ENCODE measurements at regions not wholly inside any gene's neighbourhood (a gene's known extent, or its start where the extent isn't known, plus 50 kb on each side); places are given as distances from the start of the nearest gene placed in this dataset.

GRCh38 chr5:143511736-143512135 lies 108.2 kb upstream of the NR3C1 start:
- no peak for TF ChIP-seq REST (IDR thresholded peaks at IDR 0.05; ENCODE audit: insufficient read depth in 1 of 2, low read depth in 2 of 2, low read length in 1 of 2)
- no peak for TF ChIP-seq POLR2AphosphoS5 (IDR thresholded peaks at IDR 0.05; ENCODE audit: low read depth, low read length)
- TF ChIP-seq CTCF (IDR thresholded peaks at IDR 0.05), result no peak
- no peak for TF ChIP-seq SIN3A (IDR thresholded peaks at IDR 0.05; ENCODE audit: borderline replicate concordance, insufficient read depth, low read depth, low read length)
- no peak for TF ChIP-seq TCF7L2 (IDR thresholded peaks at IDR 0.05; ENCODE audit: low read depth, low read length)
- no peak overlapping the region for H3K4me3 ChIP-seq (ENCODE audit: low read depth in 2 of 2, low read length in 2 of 2)
- BruUV-seq (replicated peaks), result no TSS peak
- no peaks in the 10 kb centered on the region for H3K36me3 ChIP-seq (ENCODE audit: control insufficient read depth, insufficient read depth, low read length)
- ChIA-PET POLR2A (interaction anchor here (0.6 kb wide), 1 partner anchor 50 kb away, joined by 3 read pairs; no protein-coding TSS in a partner anchor), CTCF (no interaction called here)
- no peak for DNase-seq (ENCODE audit: low read depth, low spot score)
- in situ Hi-C loops (cut with HindIII; ENCODE audit: low pct_unique_long_range_greater_than_20kb, low sequenced_read_pairs), result no loop called here
- intact Hi-C loops (cut with micrococcal nuclease; ENCODE audit: unreplicated experiment), result no loop called here
- H3K27me3 ChIP-seq (ENCODE audit: control insufficient read depth, insufficient read depth, low read length), result no peaks in the 10 kb centered on the region; the same call in 1 of the 2 replicates
- no peak for ATAC-seq
- no peak overlapping the region for H3K27ac ChIP-seq (ENCODE audit: low read length)
- no peaks in the 10 kb centered on the region for H3K9me3 ChIP-seq (ENCODE audit: control insufficient read depth, insufficient read depth, low read depth, low read length)
- H3K4me1 ChIP-seq (ENCODE audit: control insufficient read depth, insufficient read depth, low read length), result no peaks in the 10 kb centered on the region

GRCh38 chr5:143509758-143510221 lies 106.3 kb upstream of the NR3C1 start:
- H3K4me3 ChIP-seq (ENCODE audit: low read depth in 2 of 2, low read length in 2 of 2), result no peak overlapping the region
- no peaks in the 10 kb centered on the region for H3K4me1 ChIP-seq (ENCODE audit: control insufficient read depth, insufficient read depth, low read length)
- in situ Hi-C loops (cut with HindIII; ENCODE audit: low pct_unique_long_range_greater_than_20kb, low sequenced_read_pairs) (no loop called here), intact Hi-C loops (cut with micrococcal nuclease; ENCODE audit: unreplicated experiment) (no loop called here)
- H3K9me3 ChIP-seq (ENCODE audit: control insufficient read depth, insufficient read depth, low read depth, low read length), result no peaks in the 10 kb centered on the region
- H3K36me3 ChIP-seq (ENCODE audit: control insufficient read depth, insufficient read depth, low read length), result no peaks in the 10 kb centered on the region
- TF ChIP-seq POLR2AphosphoS5 (IDR thresholded peaks at IDR 0.05; ENCODE audit: low read depth, low read length) (no peak), TCF7L2 (IDR thresholded peaks at IDR 0.05; ENCODE audit: low read depth, low read length) (no peak), CTCF (IDR thresholded peaks at IDR 0.05) (no peak), REST (IDR thresholded peaks at IDR 0.05; ENCODE audit: insufficient read depth in 1 of 2, low read depth in 2 of 2, low read length in 1 of 2) (no peak), SIN3A (IDR thresholded peaks at IDR 0.05; ENCODE audit: borderline replicate concordance, insufficient read depth, low read depth, low read length) (no peak)
- H3K27ac ChIP-seq (ENCODE audit: low read length), result no peak overlapping the region
- BruUV-seq (replicated peaks), result no TSS peak
- POLR2A ChIA-PET, result no interaction called here
- no peak for DNase-seq (ENCODE audit: low read depth, low spot score)
- H3K27me3 ChIP-seq (ENCODE audit: control insufficient read depth, insufficient read depth, low read length), result no peaks in the 10 kb centered on the region; the same call in 1 of the 2 replicates
- no peak for ATAC-seq
- CTCF ChIA-PET, result no interaction called here
